IMR-90 (cell line): ENCODE measurements at regions not wholly inside any gene's neighbourhood (a gene's known extent, or its start where the extent isn't known, plus 50 kb on each side); places are given as distances from the start of the nearest gene placed in this dataset.

Source experiments
- BHLHE40 ChIP-seq: fragments of 150-350 bp; IDR thresholded peaks from 2 replicates; pipeline ENCODE4 v1.6.1; 2016; ENCODE audit warnings: mild to moderate bottlenecking, low read depth, low read length
- CEBPB ChIP-seq: IDR thresholded peaks from 2 replicates; pipeline ENCODE4 v1.6.1; 2012; ENCODE audit warnings: low read depth, low read length, improper control_type of control experiment
- CHD1 ChIP-seq: IDR thresholded peaks from 2 replicates; pipeline ENCODE4 v1.6.1; 2012; ENCODE audit warnings: low read depth, low read length, improper control_type of control experiment
- ELK1 ChIP-seq: fragments of 150-350 bp; IDR thresholded peaks from 2 replicates; pipeline ENCODE4 v1.6.1; 2016; ENCODE audit warnings: low read depth, mild to moderate bottlenecking, low read length, moderate library complexity, borderline replicate concordance
- FOS ChIP-seq: fragments of 150-350 bp; IDR thresholded peaks from 2 replicates; pipeline ENCODE4 v1.6.1; 2016; ENCODE audit warnings: low read depth, low read length
- MAFK ChIP-seq: IDR thresholded peaks from 2 replicates; pipeline ENCODE4 v1.6.1; 2012; ENCODE audit warnings: low read depth, low read length, improper control_type of control experiment
- MAZ ChIP-seq: IDR thresholded peaks from 2 replicates; pipeline ENCODE4 v1.6.1; 2012; ENCODE audit warnings: low read depth, mild to moderate bottlenecking, low read length, improper control_type of control experiment, moderate library complexity, borderline replicate concordance
- POLR2A ChIP-seq: IDR thresholded peaks from 2 replicates; pipeline ENCODE4 v1.6.1; 2012; ENCODE audit warnings: mild to moderate bottlenecking, low read depth, low read length
- RAD21 ChIP-seq: IDR thresholded peaks from 2 replicates; pipeline ENCODE4 v1.6.1; 2012; ENCODE audit warnings: low read length, improper control_type of control experiment
- RFX5 ChIP-seq: IDR thresholded peaks from 2 replicates; pipeline ENCODE4 v1.8.0; 2012; ENCODE audit warnings: low read depth, mild to moderate bottlenecking, low read length, moderate library complexity
- SMC3 ChIP-seq: fragments of 150-350 bp; IDR thresholded peaks from 2 replicates; pipeline ENCODE4 v1.6.1; 2016; ENCODE audit warnings: low read depth, mild to moderate bottlenecking, antibody characterized with exemption, low read length, moderate library complexity
- TF ChIP-seq, protein P1 (sequence below): conservative IDR thresholded peaks from 2 replicates; pipeline ENCODE4 v1.5.1; 2012; ENCODE audit warnings: mild to moderate bottlenecking, low read depth, low read length, improper control_type of control experiment
- TF ChIP-seq, protein P2 (sequence below): fragments of 150-350 bp; IDR thresholded peaks from 2 replicates; pipeline ENCODE4 v1.6.1; 2017; ENCODE audit warnings: mild to moderate bottlenecking, antibody characterized with exemption, low read length, low read depth

DNA sequence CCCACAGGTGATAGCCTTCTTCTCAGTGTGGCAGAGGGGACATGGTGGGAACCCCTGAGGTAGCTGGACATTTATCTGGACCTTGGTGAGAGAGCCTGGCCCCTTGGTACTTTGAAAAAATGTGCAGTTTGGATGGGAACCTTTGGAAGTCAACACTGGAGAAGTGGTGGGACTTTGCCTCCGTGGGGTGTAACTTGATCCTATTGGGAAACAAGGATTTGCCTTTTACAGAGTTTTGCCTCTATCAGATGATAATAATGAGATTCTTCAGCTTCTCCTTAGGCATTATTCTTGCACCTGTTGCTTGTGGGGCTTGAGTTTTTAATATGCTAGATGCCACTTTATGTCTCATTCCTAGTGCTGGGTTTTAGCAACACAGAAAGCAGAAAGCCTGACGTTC, 99.0 kb downstream of the ERCC5 start:
- TF ChIP-seq POLR2A (no peak), MAFK (no peak), SMC3 (no peak), BHLHE40 (no peak), CEBPB (no peak), RAD21 (no peak), RFX5 (no peak), ELK1 (no peak), MAZ (no peak), FOS (no peak), CHD1 (no peak)
- TF ChIP-seq, protein P1, sequence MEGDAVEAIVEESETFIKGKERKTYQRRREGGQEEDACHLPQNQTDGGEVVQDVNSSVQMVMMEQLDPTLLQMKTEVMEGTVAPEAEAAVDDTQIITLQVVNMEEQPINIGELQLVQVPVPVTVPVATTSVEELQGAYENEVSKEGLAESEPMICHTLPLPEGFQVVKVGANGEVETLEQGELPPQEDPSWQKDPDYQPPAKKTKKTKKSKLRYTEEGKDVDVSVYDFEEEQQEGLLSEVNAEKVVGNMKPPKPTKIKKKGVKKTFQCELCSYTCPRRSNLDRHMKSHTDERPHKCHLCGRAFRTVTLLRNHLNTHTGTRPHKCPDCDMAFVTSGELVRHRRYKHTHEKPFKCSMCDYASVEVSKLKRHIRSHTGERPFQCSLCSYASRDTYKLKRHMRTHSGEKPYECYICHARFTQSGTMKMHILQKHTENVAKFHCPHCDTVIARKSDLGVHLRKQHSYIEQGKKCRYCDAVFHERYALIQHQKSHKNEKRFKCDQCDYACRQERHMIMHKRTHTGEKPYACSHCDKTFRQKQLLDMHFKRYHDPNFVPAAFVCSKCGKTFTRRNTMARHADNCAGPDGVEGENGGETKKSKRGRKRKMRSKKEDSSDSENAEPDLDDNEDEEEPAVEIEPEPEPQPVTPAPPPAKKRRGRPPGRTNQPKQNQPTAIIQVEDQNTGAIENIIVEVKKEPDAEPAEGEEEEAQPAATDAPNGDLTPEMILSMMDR = no peak
- TF ChIP-seq, protein P2, sequence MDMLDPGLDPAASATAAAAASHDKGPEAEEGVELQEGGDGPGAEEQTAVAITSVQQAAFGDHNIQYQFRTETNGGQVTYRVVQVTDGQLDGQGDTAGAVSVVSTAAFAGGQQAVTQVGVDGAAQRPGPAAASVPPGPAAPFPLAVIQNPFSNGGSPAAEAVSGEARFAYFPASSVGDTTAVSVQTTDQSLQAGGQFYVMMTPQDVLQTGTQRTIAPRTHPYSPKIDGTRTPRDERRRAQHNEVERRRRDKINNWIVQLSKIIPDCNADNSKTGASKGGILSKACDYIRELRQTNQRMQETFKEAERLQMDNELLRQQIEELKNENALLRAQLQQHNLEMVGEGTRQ = no peak
